Astrocyte (in vitro differentiated cells and primary cell): ENCODE measurements at regions not wholly inside any gene's neighbourhood (a gene's known extent, or its start where the extent isn't known, plus 50 kb on each side); places are given as distances from the start of the nearest gene placed in this dataset.

Experiments
- DNase-seq: peaks from one replicate; pipeline ENCODE4 v3.0.0-alpha.2; 2010; ENCODE audit warnings: low read depth
- FAIRE-seq: peaks from 2 replicates; lab custom pipeline; 2011; peaks lifted over from hg19 to GRCh38; lab: Jason Lieb, UNC
- H2AFZ ChIP-seq: 2 replicates; pipeline ENCODE4 v1.6.0; 2012; ENCODE audit warnings: low read depth, low read length, inconsistent platforms
- H3K27ac ChIP-seq: 2 replicates; pipeline ENCODE4 v1.5.1; 2011; ENCODE audit warnings: low read depth, low read length, inconsistent platforms
- H3K27me3 ChIP-seq: 2 replicates; pipeline ENCODE4 v1.6.0; 2011; ENCODE audit warnings: low read length, inconsistent platforms; ENCODE audit not compliant: insufficient read depth
- H3K36me3 ChIP-seq: 2 replicates; pipeline ENCODE4 v1.5.1; 2011; ENCODE audit warnings: low read length, inconsistent platforms; ENCODE audit not compliant: insufficient read depth
- H3K4me1 ChIP-seq: 2 replicates; pipeline ENCODE4 v1.5.1; 2011; ENCODE audit warnings: low read length, inconsistent platforms; ENCODE audit not compliant: insufficient read depth
- H3K4me2 ChIP-seq: 2 replicates; pipeline ENCODE4 v1.6.0; 2012; ENCODE audit warnings: low read length, inconsistent platforms
- H3K4me3 ChIP-seq: 2 replicates; pipeline ENCODE4 v1.5.1; 2011; ENCODE audit warnings: low read depth, mild to moderate bottlenecking, low read length, inconsistent platforms; ENCODE audit not compliant: insufficient read depth
- H3K79me2 ChIP-seq: 2 replicates; pipeline ENCODE4 v1.6.0; 2012; ENCODE audit warnings: mild to moderate bottlenecking, low read length, inconsistent platforms; ENCODE audit not compliant: insufficient read depth
- H3K9ac ChIP-seq: 2 replicates; pipeline ENCODE4 v1.6.0; 2012; ENCODE audit warnings: mild to moderate bottlenecking, low read length, inconsistent platforms
- H3K9me3 ChIP-seq: 2 replicates; pipeline ENCODE4 v1.5.1; 2012; ENCODE audit warnings: low read depth, mild to moderate bottlenecking, low read length, inconsistent platforms; ENCODE audit not compliant: insufficient read depth
- H4K20me1 ChIP-seq: 2 replicates; pipeline ENCODE4 v1.6.0; 2012; ENCODE audit warnings: low read length, inconsistent platforms; ENCODE audit not compliant: insufficient read depth
- H3K27ac Mint-ChIP-seq: one replicate; pipeline ENCODE4 v1.8.0; 2021; ENCODE audit warnings: mild to moderate bottlenecking, mixed read lengths; ENCODE audit not compliant: unreplicated experiment
- H3K27me3 Mint-ChIP-seq: one replicate; pipeline ENCODE4 v1.8.0; 2021; ENCODE audit warnings: low read depth, mixed read lengths; ENCODE audit not compliant: unreplicated experiment
- H3K36me3 Mint-ChIP-seq: one replicate; pipeline ENCODE4 v1.8.0; 2021; ENCODE audit warnings: low read depth, mixed read lengths; ENCODE audit not compliant: unreplicated experiment
- H3K4me1 Mint-ChIP-seq: one replicate; pipeline ENCODE4 v1.8.0; 2021; ENCODE audit warnings: low read depth, mixed read lengths; ENCODE audit not compliant: unreplicated experiment
- H3K4me3 Mint-ChIP-seq: one replicate; pipeline ENCODE4 v1.8.0; 2021; ENCODE audit warnings: mild to moderate bottlenecking, moderate library complexity, mixed read lengths; ENCODE audit not compliant: unreplicated experiment
- H3K9me3 Mint-ChIP-seq: one replicate; pipeline ENCODE4 v1.8.0; 2021; ENCODE audit warnings: mild to moderate bottlenecking, mixed read lengths; ENCODE audit not compliant: unreplicated experiment
- CTCF ChIP-seq: IDR thresholded peaks from 2 replicates; pipeline ENCODE4 v1.5.1; 2011; ENCODE audit warnings: low read depth, mild to moderate bottlenecking, inconsistent platforms, low read length, moderate library complexity; ENCODE audit not compliant: insufficient read depth
- EZH2 ChIP-seq: IDR thresholded peaks from 2 replicates; pipeline ENCODE4 v1.6.1; 2012; ENCODE audit warnings: mild to moderate bottlenecking, low read length, inconsistent platforms; ENCODE audit not compliant: insufficient read depth

DNA sequence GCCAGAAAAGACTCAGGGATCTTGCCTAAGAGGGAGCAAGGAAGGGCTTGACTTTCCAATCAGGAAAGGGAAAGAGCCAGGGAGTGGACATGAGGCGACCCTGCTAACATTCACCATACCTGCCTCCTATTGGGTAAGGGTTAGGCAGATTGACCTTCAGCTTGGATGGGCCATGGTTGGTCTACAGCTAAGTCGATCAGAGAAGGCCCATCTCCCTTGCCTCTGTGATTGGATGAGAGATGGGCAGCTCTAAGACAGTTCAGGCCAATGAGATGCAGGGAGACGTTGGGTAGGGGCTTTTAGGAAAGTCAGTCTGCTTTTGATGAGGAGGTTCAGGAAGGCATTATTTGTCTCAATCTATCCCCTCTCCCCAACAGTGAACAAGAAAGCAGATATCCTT lies 135.0 kb upstream of the STC2 start:
- Histone ChIP-seq H3K4me3 (no peak overlapping the region), H2AFZ (no peak overlapping the region), H3K4me2 (no peak overlapping the region), H4K20me1 (no peaks in the 10 kb centered on the region), H3K9me3 (peaks cover 6% of the 10 kb centered on the region), H3K79me2 (no peaks in the 10 kb centered on the region), H3K27ac (no peak overlapping the region), H3K27me3 (no peaks in the 10 kb centered on the region), H3K9ac (no peak overlapping the region), H3K36me3 (no peaks in the 10 kb centered on the region), H3K4me1 (no peaks in the 10 kb centered on the region)
- FAIRE-seq (no peak), DNase-seq (no peak)
- no peaks in the 10 kb centered on the region for H3K27me3 Mint-ChIP-seq
- no peak overlapping the region for H3K4me3 Mint-ChIP-seq
- H3K9me3 Mint-ChIP-seq: peaks cover 2% of the 10 kb centered on the region
- no peak overlapping the region for H3K27ac Mint-ChIP-seq
- no peaks in the 10 kb centered on the region for H3K36me3 Mint-ChIP-seq
- no peaks in the 10 kb centered on the region for H3K4me1 Mint-ChIP-seq
- no peak for TF ChIP-seq CTCF
- TF ChIP-seq EZH2: no peak

DNA sequence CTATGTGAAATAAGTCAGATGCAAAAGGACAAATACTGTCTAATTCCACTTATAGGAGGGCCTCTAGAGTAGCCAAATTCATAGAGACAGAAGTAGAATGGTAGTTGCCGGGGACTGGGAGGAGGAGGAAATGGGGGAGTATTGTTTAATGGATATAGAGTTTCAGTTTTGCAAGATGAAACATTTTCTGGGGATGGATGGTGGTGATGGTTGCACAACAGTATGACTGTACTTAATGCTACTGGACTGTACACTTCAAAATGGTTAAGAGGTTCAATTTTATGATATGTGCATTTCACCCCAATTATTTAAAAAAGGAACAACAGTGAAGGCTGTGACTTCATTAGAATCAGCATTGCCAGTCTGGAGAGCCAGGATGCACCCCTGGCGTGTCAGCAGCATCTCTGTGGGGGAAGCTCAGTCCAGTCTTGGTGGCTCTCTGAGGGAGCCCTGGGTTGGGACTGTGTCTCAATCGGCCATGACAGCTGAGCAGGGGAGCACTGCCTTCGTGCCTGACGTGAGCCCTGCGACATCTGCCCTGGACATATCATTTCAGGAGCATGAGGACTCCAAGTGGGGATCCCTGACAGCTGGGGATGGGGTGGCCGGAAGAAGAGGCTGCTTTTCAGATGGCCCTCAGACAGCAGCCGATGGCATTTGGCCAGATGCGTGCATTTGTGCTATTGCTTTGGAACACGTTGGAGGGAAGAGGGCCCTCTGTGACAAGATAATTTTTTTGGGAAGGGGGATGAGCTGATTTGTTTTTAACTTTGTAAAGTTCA lies 130.8 kb upstream of the STC2 start:
- Mint-ChIP-seq H3K9me3 (peaks cover 2% of the 10 kb centered on the region), H3K36me3 (no peaks in the 10 kb centered on the region), H3K4me3 (no peak overlapping the region), H3K27ac (no peak overlapping the region), H3K27me3 (no peaks in the 10 kb centered on the region), H3K4me1 (peaks cover 24% of the 10 kb centered on the region)
- Histone ChIP-seq H3K27me3 (no peaks in the 10 kb centered on the region), H2AFZ (no peak overlapping the region), H3K4me3 (no peak overlapping the region), H4K20me1 (no peaks in the 10 kb centered on the region), H3K79me2 (no peaks in the 10 kb centered on the region), H3K4me2 (no peak overlapping the region), H3K36me3 (no peaks in the 10 kb centered on the region), H3K9me3 (no peaks in the 10 kb centered on the region), H3K4me1 (peaks cover 35% of the 10 kb centered on the region), H3K9ac (no peak overlapping the region), H3K27ac (no peak overlapping the region)
- DNase-seq (no peak), FAIRE-seq (no peak)
- TF ChIP-seq EZH2: no peak
- no peak for TF ChIP-seq CTCF

- Histone ChIP-seq H3K4me1 (peaks cover 49% of the 10 kb centered on the region), H3K79me2 (no peaks in the 10 kb centered on the region), H3K9ac (peak overlapping the region; percentile 68), H3K9me3 (no peaks in the 10 kb centered on the region), H3K27ac (peak overlapping the region; percentile 98), H3K36me3 (no peaks in the 10 kb centered on the region), H2AFZ (no peak overlapping the region), H4K20me1 (no peaks in the 10 kb centered on the region), H3K4me2 (peak overlapping the region; percentile 51), H3K4me3 (no peak overlapping the region), H3K27me3 (no peaks in the 10 kb centered on the region)
- DNase-seq (peak; percentile 31), FAIRE-seq (no peak)
- Mint-ChIP-seq H3K27ac (peak overlapping the region; percentile 59), H3K4me3 (no peak overlapping the region), H3K9me3 (peaks cover 2% of the 10 kb centered on the region), H3K27me3 (no peaks in the 10 kb centered on the region), H3K36me3 (no peaks in the 10 kb centered on the region), H3K4me1 (peaks cover 35% of the 10 kb centered on the region)
- TF ChIP-seq EZH2: no peak
- TF ChIP-seq CTCF: no peak
Observed at GRCh38 chr5:173457482-173457881, 129.3 kb upstream of the STC2 start.
